ENCODE measurements at regions not wholly inside any gene's neighbourhood (a gene's known extent, or its start where the extent isn't known, plus 50 kb on each side); places are given as distances from the start of the nearest gene placed in this dataset.

DNA sequence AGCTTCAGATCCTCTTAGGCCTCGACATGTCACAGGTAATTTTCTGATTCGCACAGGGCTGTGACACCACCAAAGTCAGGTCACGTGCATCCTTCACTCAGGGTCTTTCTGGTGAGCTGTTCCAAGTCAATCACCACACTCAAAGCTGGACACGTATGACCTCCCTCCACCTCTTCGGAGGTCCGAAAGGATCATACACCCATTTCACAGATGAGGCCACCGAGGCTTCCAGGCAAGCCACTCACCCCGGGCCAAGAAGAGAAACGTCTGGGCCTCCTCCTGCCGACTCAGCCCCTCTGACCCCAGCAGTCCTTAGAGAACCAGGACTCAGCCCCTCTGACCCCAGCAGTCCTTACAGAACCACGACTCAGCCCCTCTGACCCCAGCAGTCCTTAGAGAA, 74.6 kb downstream of the FOXL3 start:
- TF ChIP-seq CTCF (IDR thresholded peaks at IDR 0.05; ENCODE audit: low read length) (no peak), EZH2phosphoT487 (IDR thresholded peaks at IDR 0.05; ENCODE audit: low read length) (no peak)
